HFF-Myc (cell line): ENCODE measurements at regions not wholly inside any gene's neighbourhood (a gene's known extent, or its start where the extent isn't known, plus 50 kb on each side); places are given as distances from the start of the nearest gene placed in this dataset.

ENCODE experiments used
- DNase-seq: peaks from one replicate; pipeline ENCODE4 v3.0.0-alpha.2; 2011; ENCODE audit warnings: low read depth; ENCODE audit errors: extremely low read depth
- H3K4me3 ChIP-seq: replicated peaks from 2 replicates; pipeline ENCODE4 v1.5.1; 2011; ENCODE audit warnings: low read depth, mild to moderate bottlenecking, control low read depth, low read length
- CTCF ChIP-seq: IDR thresholded peaks from 2 replicates; pipeline ENCODE4 v1.5.1; 2012; ENCODE audit warnings: mild to moderate bottlenecking, low read depth, low read length, control low read depth; ENCODE audit errors: missing control alignments

- DNase-seq, result no peak
- H3K4me3 ChIP-seq, result no peak overlapping the region
- TF ChIP-seq CTCF, result no peak
Observed at GRCh38 chr2:160936044-160936806, 224.0 kb upstream of the TANK start.

GRCh38 chr2:160940271-160940670 lies 220.0 kb upstream of the TANK start:
- no peak overlapping the region for H3K4me3 ChIP-seq
- DNase-seq, result no peak
- no peak for TF ChIP-seq CTCF

- no peak for DNase-seq
- no peak for TF ChIP-seq CTCF
- no peak overlapping the region for H3K4me3 ChIP-seq
Observed at GRCh38 chr2:160940699-160941098, 219.5 kb upstream of the TANK start.

- no peak overlapping the region for H3K4me3 ChIP-seq
- DNase-seq, result no peak
- TF ChIP-seq CTCF, result no peak
Observed at GRCh38 chr2:160941290-160941846, 218.9 kb upstream of the TANK start.

- DNase-seq, result no peak
- H3K4me3 ChIP-seq, result no peak overlapping the region
- TF ChIP-seq CTCF, result no peak
Observed at GRCh38 chr2:160942476-160943142, 217.6 kb upstream of the TANK start.

- TF ChIP-seq CTCF, result no peak
- DNase-seq, result no peak
Observed at GRCh38 chr2:160943414-160943813, 216.8 kb upstream of the TANK start.

More at GRCh38 chr2:160943414-160943813, 216.8 kb upstream of the TANK start:
- no peak overlapping the region for H3K4me3 ChIP-seq
